Fibroblast of the aortic adventitia (primary cell): ENCODE measurements at regions not wholly inside any gene's neighbourhood (a gene's known extent, or its start where the extent isn't known, plus 50 kb on each side); places are given as distances from the start of the nearest gene placed in this dataset.

Source experiments
- DNase-seq: peaks from one replicate; pipeline ENCODE4 v3.0.0-alpha.2; 2010; ENCODE audit warnings: low read depth
- H3K4me3 ChIP-seq: 2 replicates; pipeline ENCODE4 v1.5.1; 2011; ENCODE audit warnings: low read depth, mild to moderate bottlenecking, control low read depth, low read length, moderate library complexity
- CTCF ChIP-seq: IDR thresholded peaks from 2 replicates; pipeline ENCODE4 v1.5.1; 2011; ENCODE audit warnings: mild to moderate bottlenecking, low read length, control low read depth, inconsistent platforms; ENCODE audit not compliant: insufficient read depth

- no peak for DNase-seq
- no peak overlapping the region for H3K4me3 ChIP-seq
- no peak for TF ChIP-seq CTCF
These were observed 55.4 kb upstream of the SPPL2A start for GRCh38 chr15:50820808-50821382.

- no peak for TF ChIP-seq CTCF
- DNase-seq = peak; percentile 13
- H3K4me3 ChIP-seq = no peak overlapping the region
These were observed 53.8 kb upstream of the SPPL2A start for GRCh38 chr15:50819344-50819743.

GRCh38 chr15:50815958-50816590 lies 50.6 kb upstream of the SPPL2A start:
- DNase-seq = no peak
- no peak for TF ChIP-seq CTCF
- no peak overlapping the region for H3K4me3 ChIP-seq
